ENCODE measurements at regions not wholly inside any gene's neighbourhood (a gene's known extent, or its start where the extent isn't known, plus 50 kb on each side); places are given as distances from the start of the nearest gene placed in this dataset.
"Not testable (repeated sequence)": the region's sequence is repeated elsewhere in the genome, so short reads cannot be mapped to it uniquely, and the experiment has no call there.

DNA sequence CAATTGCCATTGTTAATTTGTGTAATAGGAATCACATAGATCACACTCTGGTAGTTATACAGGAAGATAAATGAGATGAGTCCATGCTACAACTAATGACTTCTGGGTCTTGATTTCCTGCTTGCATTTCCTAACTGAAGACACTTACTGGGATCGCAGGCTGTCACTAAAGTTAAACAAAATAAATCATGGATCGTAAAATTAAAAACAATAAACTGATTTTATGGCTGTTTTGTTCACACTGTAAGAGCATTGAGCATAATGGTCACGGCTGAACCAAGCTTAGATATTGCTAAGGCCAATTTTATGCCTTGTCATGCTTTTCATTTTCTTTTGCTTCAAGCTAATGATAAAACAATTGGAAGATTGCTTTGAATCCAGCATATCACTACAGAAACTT lies 332.5 kb upstream of the CITED2 start:
- DNase-seq (ENCODE audit: low read depth), result no peak

DNA sequence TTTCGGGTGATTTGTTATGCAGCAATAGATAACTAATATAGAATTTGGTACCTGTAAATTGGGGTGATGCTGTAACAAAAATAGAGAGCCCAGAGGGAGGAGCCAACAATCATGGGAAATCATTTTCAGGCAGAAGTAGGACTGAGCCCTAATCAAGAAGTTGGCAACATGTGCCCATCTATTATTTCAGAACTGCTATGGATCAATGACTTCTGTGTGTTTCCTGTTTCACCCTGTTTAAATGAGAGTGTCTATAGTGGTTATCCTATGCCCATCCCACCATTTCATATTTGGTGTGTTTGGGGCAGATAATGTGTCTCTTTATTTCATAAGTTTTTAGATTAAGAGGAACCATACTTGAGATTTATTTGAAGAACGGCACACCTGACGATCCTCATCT lies 330.8 kb upstream of the CITED2 start:
- DNase-seq (ENCODE audit: low read depth), result no peak

DNA sequence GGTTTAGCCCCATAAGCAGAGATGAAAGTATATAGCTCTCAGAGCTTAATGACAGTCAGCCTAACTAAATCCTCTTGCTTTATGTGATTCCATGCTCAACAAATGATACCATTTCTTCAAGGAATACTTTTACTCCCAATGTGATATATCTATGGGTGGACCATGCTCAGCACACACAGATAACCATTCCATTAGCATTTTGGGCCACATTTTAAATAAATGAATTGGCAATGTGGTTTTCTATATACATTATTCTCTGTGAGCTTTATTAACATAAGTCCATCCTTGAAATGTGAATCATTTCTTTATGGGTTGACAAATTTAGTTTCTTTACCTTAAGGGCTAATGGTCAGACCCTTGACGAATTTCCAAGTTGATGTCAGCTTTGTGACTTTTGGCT lies 329.3 kb upstream of the CITED2 start:
- no peak for DNase-seq (ENCODE audit: low read depth)

DNA sequence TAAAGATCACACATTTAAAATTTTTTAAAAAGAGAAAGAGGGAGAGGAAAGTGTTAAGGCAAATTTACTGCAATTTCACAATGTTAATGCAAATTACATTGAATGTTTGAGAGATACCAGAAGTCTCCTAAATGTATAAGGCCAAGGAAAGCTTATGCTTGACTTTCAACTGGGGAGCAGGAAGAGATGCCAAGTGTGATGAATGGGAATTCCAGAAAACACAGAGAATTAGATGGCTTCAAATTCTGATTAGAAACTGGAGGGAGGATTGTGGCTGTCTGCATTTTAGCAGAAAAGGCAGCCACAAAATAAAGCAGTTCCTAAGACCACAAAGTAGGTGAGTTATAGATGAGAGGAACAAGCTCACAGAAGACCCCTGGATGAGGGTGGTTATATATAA lies 328.3 kb upstream of the CITED2 start:
- DNase-seq (ENCODE audit: low read depth), result no peak

DNA sequence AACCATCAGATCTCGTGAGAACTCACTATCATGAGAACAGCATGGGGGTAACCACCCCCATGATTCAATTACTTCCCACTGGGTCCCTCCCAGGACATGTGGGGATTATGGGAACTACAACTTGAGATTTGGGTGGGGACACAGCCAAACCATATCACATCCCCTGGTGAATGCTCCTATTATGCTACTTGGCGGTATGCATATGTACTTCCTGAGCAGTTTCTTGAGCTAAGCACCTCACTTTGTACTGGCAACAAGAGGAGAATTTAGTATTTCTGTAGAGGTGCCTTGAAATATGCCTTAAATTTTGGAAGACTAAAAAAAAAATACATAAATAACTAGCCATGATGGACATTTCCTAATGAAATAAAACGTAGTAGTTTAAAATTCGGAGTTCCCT lies 327.2 kb upstream of the CITED2 start:
- no peak for DNase-seq (ENCODE audit: low read depth)

DNA sequence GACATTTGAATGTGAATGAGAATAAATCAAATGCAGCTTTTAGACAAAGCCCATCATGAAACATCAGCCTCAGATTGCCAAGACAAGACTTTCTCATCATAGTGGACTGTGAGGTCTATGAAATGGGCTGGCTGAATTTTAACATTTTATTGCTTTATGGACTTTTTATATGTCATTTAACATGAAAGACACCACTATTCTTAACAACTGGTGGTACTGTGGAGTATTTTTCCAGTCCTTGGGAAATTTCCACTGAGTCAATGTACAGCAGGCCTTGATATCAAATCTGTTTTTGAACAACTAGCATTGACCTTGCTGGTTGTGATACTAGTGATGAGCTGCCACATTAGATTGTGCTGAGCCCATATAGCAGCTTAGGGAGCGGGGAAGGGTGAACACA lies 326.6 kb upstream of the CITED2 start:
- DNase-seq (ENCODE audit: low read depth), result no peak

DNA sequence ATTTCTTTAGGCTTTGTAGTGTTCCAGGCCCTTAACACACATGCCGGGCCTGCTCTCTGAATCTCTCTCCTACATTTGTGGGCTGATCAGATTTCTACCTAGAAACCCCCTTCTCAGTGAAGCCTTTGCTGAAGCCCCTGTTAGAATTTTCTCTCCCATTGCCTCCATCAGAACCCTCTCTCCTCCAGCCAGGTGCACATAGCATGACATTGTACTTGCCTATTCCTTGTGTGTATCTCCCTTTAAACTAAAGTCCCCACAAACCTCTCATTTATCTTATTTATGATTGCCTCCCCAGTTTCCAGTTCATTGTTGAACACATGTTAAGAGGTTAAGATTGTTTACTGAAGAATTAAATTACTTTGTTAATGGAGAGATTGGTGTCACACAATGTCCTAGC lies 325.5 kb upstream of the CITED2 start:
- DNase-seq (ENCODE audit: low read depth), result no peak

DNA sequence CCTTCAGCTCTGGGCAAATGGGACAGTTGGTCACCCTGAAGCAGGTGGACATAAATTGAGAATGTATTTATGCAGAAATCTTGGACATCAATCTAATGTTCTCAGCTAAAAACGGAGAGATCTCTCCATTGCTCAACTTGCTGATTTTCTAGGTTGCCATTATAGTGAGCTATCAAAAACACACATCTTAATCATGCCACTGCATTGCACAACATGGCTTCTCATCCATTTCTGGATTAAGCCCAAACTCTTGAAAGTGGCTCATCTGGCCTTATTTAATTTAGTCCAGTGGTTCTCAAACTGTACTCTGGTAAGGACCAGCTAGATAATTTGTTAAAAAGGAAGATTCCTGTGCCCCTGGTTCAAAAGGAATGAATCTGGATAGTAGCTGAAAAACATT lies 324.9 kb upstream of the CITED2 start:
- DNase-seq (ENCODE audit: low read depth), result no peak

DNA sequence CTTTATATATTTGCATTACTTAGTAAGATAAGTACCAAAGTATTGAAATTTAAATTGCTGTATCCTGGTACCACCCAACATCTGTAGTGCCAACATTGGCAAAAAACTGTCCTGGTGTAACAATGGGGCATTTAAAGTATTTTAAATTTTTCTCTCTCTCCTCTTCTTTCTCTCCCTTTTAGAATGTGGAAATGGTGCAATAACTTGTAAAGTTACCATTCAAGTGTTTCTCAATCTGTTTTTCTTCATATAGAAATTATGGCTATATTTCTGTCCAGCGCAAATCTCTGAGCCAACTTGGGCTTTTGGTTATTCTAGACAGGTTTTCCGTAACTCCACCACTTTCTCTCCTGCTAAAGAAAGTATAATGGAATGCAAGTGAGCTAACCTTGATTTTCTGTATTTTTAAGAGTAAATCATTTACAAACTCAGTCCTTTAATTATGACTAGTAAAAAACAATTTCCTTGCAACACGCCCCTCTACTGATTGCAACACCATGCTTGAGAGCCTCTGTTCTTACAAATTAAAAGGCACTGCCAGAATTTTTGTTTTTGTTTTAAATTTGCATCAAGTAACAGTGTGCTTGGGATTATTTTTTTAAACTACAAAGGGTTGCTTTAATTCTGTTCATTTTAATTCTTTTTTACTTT lies 324.2 kb upstream of the CITED2 start:
- no peak for DNase-seq (ENCODE audit: low read depth)

DNA sequence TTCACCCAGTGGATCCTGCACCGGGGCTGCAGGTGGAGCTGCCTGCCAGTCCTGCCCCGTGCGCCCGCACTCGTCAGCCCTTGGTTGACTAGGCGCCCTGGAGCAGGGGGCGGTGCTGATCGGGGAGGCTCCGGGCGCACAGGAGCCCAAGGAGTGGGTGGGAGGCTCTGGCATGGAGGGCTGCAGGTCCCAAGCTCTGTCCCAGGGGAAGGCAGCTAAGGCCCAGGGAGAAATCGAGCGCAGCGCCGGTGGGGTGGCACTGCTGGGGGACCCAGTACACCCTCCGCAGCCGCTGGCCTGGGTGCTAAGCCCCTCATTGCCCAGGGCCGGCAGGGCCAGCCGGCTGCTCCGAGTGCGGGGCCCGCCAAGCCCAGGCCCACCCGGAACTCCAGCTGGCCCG lies 323.4 kb upstream of the CITED2 start:
- not testable (repeated sequence) for DNase-seq (ENCODE audit: low read depth)

DNA sequence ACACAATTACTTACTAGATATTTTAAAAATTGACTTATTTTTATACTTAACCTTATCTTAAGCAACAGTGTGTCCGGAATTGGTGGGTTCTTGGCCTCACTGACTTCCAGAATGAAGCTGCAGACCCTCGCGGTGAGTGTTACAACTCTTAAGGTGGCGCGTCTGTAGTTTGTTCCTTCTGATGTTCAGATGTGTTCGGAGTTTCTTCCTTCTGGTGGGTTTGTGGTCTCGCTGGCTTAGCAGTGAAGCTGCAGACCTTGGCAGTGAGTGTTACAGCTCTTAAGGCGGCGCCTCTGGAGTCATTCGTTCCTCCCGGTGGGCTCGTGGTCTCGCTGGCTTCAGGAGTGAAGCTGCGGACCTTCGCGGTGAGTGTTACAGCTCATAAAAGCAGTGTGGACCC lies 322.5 kb upstream of the CITED2 start:
- not testable (repeated sequence) for DNase-seq (ENCODE audit: low read depth)

DNA sequence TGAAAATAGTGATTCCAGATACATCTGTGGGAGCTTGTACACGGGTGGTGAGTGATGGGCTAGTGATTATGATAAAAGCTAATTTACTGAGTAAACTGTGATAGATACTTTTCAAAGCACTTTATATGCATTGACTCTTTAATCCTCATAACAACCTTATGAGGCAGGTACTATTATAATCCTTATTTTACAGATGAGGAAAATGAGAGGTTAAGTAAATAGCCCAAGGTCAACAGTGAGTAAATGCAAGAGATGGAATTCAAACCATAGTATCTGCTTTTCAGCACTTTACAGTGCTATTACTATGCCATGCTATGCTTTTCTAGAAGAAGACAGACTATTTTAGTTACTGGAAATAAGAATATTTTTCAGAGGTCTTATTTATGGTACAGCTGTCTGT lies 320.9 kb upstream of the CITED2 start:
- no peak for DNase-seq (ENCODE audit: low read depth)

DNA sequence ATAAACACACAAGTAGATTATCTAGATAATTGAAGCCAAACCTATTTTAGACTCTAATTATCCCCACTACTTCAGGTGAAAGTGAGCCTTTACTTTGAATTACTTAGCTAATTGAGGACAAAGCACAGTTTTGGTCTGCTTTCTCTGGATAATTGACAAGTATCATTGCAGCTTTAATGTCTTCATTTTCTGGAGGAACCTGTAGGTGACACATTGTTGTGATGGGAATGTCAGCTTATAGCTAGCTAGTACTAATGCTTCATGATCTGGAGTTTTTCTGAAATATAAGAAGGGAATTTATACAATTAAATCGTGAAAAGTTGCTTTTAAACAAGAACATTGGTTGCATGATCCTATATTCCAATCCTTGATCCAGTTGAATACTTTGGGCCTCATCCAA lies 319.3 kb upstream of the CITED2 start:
- DNase-seq (ENCODE audit: low read depth), result no peak

DNA sequence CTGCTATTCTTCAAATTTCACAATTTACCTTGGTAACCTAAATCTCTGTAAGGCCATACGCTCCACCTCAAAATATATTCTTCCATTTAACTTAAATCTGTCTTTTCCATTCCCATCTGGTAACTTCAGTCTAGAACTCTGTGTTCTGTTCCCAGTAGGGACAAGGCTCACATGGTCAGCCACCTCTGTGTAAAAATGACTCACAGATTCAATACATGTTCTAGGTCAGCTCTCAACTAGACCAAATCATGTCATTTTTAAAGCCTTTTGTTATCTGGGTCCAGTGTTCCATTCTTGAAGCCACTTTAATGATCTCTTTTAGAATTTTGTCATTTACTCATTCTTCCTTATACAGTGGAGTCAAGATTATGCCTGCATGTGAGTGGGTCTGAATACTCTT lies 315.6 kb upstream of the CITED2 start:
- no peak for DNase-seq (ENCODE audit: low read depth)

DNA sequence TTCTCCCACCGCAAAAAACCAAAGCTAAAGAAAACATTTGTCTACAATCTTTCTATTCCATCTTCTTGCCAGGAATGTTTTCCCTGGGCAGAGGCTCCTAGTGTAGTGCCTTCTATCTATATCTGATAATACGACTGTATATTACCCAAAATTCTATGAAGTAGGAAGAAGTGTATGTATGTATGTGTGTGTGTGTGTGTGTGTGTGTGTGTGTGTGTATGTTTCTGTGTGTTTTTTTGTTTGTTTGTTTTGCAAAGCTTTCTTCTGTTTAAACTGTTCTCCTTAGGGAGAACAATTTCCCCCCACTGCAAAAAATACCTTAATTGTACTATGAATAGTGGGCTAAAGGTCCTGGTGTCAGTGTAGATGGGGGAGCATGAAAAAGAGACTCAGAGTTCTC lies 312.6 kb upstream of the CITED2 start:
- no peak for DNase-seq (ENCODE audit: low read depth)

DNA sequence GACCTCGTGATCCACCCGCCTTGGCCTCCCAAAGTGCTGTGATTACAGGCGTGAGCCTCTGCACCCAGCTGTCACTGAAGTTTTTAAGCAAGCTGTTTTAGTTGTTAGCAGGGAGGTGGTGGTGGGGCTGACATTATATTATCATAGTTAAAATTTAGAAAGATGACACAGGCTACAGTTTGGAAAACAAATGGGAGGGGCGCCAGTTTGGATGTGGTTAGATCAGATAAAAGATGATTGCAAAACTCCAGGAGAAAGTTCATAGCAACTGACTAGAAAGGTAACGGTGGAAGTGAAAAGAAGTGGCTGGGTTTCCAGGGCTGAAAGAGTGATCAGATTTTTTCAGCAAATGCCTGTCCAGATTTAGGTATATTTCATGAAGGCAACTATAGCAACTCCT lies 311.9 kb upstream of the CITED2 start:
- no peak for DNase-seq (ENCODE audit: low read depth)

DNA sequence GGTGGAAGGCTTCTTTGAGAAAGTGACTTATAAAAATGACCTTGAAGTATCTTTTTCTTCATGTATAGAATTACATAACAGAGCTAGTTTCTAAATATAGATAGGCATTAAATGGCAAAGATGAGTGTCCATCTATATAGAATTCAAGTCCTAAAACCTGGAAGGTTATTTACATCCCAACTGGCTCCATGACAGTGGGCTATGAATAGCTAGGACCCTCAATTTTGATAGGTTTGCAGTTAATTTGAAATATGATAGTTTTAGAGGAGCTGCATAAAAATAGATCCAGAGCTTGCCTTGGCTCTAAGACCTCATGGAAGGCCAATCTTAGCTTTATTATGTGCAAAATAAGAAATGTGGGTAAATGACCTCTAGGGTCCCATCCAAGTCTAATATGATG lies 310.6 kb upstream of the CITED2 start:
- no peak for DNase-seq (ENCODE audit: low read depth)

DNA sequence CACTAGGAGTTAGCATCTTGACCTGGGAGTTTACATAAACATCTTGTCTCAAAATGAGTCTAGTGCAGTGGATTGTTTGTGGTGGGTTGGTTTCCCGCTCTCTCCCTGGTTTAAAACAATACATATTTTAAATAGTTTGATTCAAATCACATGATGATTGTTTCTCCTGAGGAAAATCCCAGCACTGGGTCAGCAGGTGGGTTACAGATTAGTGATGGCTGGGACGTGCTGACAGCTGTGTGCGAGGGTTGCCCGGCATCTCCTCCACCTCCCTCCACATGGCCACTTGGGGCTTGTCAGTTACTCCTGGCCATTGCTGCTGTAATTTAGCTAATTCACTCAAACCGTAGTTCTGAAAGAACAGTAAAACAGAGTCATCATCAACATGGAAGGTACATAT lies 306.4 kb upstream of the CITED2 start:
- no peak for DNase-seq (ENCODE audit: low read depth)

DNA sequence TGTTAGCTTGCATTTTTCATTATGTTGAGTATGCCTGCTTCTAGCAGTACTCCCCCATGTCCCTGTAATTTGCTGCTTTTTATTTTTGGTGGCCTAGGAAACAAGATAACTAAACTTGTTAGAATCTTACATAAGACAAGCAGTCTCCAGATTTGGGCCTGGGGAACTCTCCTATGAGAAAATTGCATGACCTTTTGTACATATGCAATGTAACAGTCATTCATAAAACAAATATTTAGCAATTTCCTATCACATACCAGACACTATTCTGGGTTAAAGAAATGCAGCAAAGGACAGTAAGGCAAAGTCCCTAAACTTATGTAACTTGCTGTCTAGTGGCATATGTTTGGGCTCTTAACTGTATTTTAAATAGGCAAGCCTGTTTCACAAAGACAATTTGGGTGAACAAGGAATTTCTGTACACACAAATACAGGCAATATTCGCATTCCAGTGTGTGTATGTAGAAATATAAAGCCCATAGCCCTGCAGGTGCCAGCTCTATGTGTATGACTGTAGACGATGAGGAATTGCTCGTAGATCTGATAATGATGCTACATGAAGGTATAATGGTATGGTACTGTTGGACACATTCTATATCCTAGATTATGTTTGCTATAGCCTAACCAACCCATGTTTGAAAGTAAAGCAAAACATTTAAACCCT lies 305.2 kb upstream of the CITED2 start:
- DNase-seq (ENCODE audit: low read depth), result no peak

DNA sequence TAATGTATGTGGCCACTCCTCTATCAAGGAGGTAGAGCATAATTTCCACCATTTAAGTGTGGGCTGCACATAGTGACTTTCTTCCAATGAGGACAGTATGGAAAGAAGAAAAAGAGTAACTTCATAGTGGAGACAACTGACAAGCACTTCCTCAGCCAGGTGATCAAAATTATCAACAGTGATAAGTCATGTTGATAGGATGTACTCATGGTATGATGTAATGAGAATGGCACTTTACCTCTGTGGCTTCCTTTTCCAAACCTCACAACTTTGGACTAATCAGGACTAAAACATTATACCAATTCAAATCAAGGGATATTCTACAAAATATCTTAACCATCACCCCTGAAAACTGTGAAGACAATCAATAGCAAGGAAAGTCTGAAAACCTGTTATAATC lies 302.3 kb upstream of the CITED2 start:
- no peak for DNase-seq (ENCODE audit: low read depth)

DNA sequence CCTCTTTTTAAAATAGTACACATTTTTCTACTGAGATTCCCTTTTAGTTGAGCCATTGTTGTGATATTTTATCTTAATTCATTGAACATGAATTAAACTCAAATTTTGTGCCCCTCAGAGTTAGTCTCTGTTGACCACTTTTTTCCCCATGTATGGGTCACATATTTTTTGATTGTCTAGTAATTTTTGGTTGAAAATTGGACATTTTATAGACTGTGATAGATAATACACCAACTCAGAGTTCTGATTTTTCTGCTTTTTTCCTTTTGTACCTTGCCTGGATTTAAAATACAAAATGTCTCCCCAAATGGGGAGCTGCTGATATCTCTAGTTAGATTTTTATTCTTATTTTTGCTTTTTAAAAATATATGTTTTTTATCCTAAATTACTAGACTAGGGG lies 291.8 kb upstream of the CITED2 start:
- DNase-seq (ENCODE audit: low read depth), result no peak

DNA sequence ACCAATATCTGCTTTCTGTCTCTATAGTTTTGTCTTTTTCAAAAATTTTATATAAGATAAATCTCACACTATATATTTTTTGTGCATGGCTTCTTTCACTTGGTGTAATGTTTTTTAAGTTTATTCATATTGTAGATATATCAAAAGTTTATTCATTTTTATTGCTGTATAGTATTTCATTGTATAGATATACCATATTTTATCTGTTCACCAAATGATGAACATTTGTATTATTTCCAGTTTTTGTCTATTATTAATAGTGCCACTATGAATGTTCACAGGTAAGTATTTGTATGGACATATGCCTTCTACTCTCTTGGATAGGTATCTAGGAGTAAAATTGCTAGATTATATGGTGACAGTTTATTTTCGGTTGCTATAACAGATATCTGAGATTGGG lies 289.5 kb upstream of the CITED2 start:
- no peak for DNase-seq (ENCODE audit: low read depth)

DNA sequence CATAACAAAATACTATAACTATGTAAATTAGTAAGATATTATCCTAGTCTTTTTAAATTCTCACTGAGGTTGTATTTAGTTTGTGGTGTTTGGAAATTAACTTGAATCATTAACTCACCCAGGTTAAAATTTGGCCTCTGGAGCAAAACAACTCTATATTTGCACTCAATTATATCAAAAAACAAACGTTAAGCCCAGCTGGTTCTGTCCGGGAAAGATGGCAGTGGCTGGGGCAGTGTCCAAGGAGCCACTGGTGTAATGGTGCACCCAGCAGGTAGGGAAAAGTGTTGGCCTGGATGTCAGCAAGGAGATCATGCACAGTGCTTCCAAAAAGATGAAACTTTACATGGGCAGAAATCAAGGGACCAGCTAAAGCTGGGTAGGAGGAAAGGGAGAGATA lies 285.3 kb upstream of the CITED2 start:
- no peak for DNase-seq (ENCODE audit: low read depth)

DNA sequence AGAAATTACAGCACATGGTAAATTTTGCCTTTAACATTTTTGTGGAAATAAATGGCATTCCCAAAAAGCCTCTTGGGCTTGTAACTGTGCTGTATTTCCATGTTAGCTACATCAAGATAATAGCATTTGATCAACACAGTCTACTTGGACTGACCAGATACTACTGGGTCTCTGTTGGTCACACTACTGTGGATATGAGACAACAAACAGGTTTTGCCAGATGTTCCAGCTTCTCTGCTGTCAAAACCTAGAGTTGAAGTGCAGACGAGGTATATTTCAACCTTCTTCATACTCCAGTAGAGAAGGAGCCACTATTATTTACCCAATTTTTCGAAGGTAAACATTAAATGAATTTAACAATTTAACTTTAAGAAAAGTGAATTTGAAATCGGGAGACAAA lies 284.7 kb upstream of the CITED2 start:
- DNase-seq (ENCODE audit: low read depth), result no peak
